GM12878 (cell line): ENCODE measurements at regions not wholly inside any gene's neighbourhood (a gene's known extent, or its start where the extent isn't known, plus 50 kb on each side); places are given as distances from the start of the nearest gene placed in this dataset.

Experiments
- ATAC-seq: fragments of 200-7000 bp; cut with Tn5 transposase; 3 replicates; pipeline ENCODE4 v1.9.1; 2020; ENCODE audit warnings: mild to moderate bottlenecking, moderate library complexity
- BruUV-seq: library from RNA; stranded (reverse); fragments of 400-500 nt; replicated peaks from 2 replicates; lab custom pipeline; 2021; lab: Mats Ljungman, UMichigan
- CTCF ChIA-PET: fragments of 300-600 bp; sonication (Branson Sonifier 250); formaldehyde crosslinking; extraction: SDS; loops from one replicate; lab custom pipeline; 2021; ENCODE audit warnings: inconsistent platforms; lab: Yijun Ruan, JAX
- POLR2A ChIA-PET: fragments of 350-600 bp; formaldehyde crosslinking; extraction: SDS; loops from one replicate; lab custom pipeline; 2021; ENCODE audit warnings: inconsistent platforms; lab: Charles Lee
- RAD21 ChIA-PET: fragments of 300-600 bp; sonication (Branson Sonifier 250); formaldehyde crosslinking; loops from one replicate; lab custom pipeline; 2023; ENCODE audit warnings: antibody characterized with exemption; ENCODE audit not compliant: unreplicated experiment; lab: Charles Lee
- SMC1A ChIA-PET: fragments of 300-600 bp; sonication (Branson Sonifier 250); formaldehyde crosslinking; loops from one replicate; lab custom pipeline; 2023; ENCODE audit not compliant: unreplicated experiment, uncharacterized antibody; lab: Charles Lee
- DNase-seq: peaks from one replicate; pipeline ENCODE4 v3.0.0-alpha.2; 2011; ENCODE audit warnings: low read depth, low spot score
- FAIRE-seq: peaks from 3 replicates; lab custom pipeline; 2011; peaks lifted over from hg19 to GRCh38; lab: Jason Lieb, UNC
- H2AFZ ChIP-seq: 2 replicates; pipeline ENCODE4 v1.6.0; 2011; ENCODE audit warnings: low read depth, low read length, control low read depth; ENCODE audit not compliant: control insufficient read depth
- H3K27ac ChIP-seq: 2 replicates; pipeline ENCODE4 v1.5.1; 2011; ENCODE audit warnings: control low read depth; ENCODE audit not compliant: control insufficient read depth, insufficient read depth
- H3K27me3 ChIP-seq, 2 experiments: replicated peaks in 1 of 2; 2 replicates each; pipeline versions ENCODE4 v1.6.0 to v1.6.1; 2011; ENCODE audit warnings: low read length in 1 of 2; ENCODE audit not compliant: control insufficient read depth in 2 of 2, insufficient read depth in 2 of 2
- H3K36me3 ChIP-seq, 2 experiments: 2 replicates each; pipeline ENCODE4 v1.5.1; 2011; ENCODE audit warnings: low read length in 1 of 2; ENCODE audit not compliant: control insufficient read depth in 2 of 2, insufficient read depth in 2 of 2
- H3K4me1 ChIP-seq: 2 replicates; pipeline ENCODE4 v1.6.1; 2011; ENCODE audit warnings: mild to moderate bottlenecking, low read length, moderate library complexity, mixed read lengths; ENCODE audit not compliant: control insufficient read depth, insufficient read depth
- H3K4me2 ChIP-seq: 2 replicates; pipeline ENCODE4 v1.6.0; 2011; ENCODE audit warnings: control low read depth; ENCODE audit not compliant: control insufficient read depth, insufficient read depth
- H3K4me3 ChIP-seq: fragments of 200-600 bp; sonication (generic); 2 replicates; pipeline ENCODE4 v1.5.1; 2016
- H3K79me2 ChIP-seq: 2 replicates; pipeline ENCODE4 v1.6.0; 2011; ENCODE audit warnings: low read length; ENCODE audit not compliant: control insufficient read depth, insufficient read depth
- H3K9ac ChIP-seq: 2 replicates; pipeline ENCODE4 v1.8.0; 2011; ENCODE audit warnings: low read length, control low read depth, mixed read lengths; ENCODE audit not compliant: control insufficient read depth, insufficient read depth
- H3K9me3 ChIP-seq: replicated peaks from 3 replicates; pipeline ENCODE4 v1.5.1; 2011; ENCODE audit warnings: mild to moderate bottlenecking, low read length; ENCODE audit not compliant: control insufficient read depth, insufficient read depth
- H4K20me1 ChIP-seq: 2 replicates; pipeline ENCODE4 v1.6.0; 2011; ENCODE audit not compliant: control insufficient read depth, insufficient read depth
- ATF7 ChIP-seq: fragments of 450-650 bp; IDR thresholded peaks from 2 replicates; pipeline ENCODE4 v1.6.1; 2016; ENCODE audit warnings: low read depth, mild to moderate bottlenecking
- EP300 ChIP-seq, 2 experiments: fragments of 150-350 bp in 1 of 2; IDR thresholded peaks; 2 replicates each; pipeline ENCODE4 v1.6.1; 2011 to 2012; ENCODE audit warnings: low read depth in 2 of 2, low read length in 2 of 2, borderline replicate concordance in 1 of 2, improper control_type of control experiment in 1 of 2, inconsistent platforms in 1 of 2; ENCODE audit not compliant: control insufficient read depth in 1 of 2
- HCFC1 ChIP-seq: fragments of 150-350 bp; IDR thresholded peaks from 2 replicates; pipeline ENCODE4 v1.6.1; 2014; ENCODE audit warnings: low read length
- NFIC ChIP-seq: IDR thresholded peaks from 2 replicates; pipeline ENCODE4 v1.6.1; 2012; ENCODE audit warnings: low read depth, mild to moderate bottlenecking, inconsistent platforms, low read length, moderate library complexity
- NRF1 ChIP-seq: conservative IDR thresholded peaks from 2 replicates; pipeline ENCODE4 v1.6.1; 2011; ENCODE audit warnings: mild to moderate bottlenecking, low read depth, low read length, improper control_type of control experiment
- PKNOX1 ChIP-seq: fragments of 450-650 bp; IDR thresholded peaks from 2 replicates; pipeline ENCODE4 v1.6.1; 2016; ENCODE audit warnings: mild to moderate bottlenecking
- RAD51 ChIP-seq: fragments of 450-650 bp; IDR thresholded peaks from 2 replicates; pipeline ENCODE4 v1.6.1; 2016; ENCODE audit warnings: moderate library complexity, mild to moderate bottlenecking, inconsistent platforms
- WGBS: methylation state at CpG from one replicate; pipeline ENCODE4 v1.1.6; 2016; ENCODE audit warnings: low lambda C conversion rate; ENCODE audit not compliant: insufficient replicate concordance, insufficient coverage; ENCODE audit errors: missing lambda C conversion rate; 5-methylcytosine and 5-hydroxymethylcytosine counted together
- in situ Hi-C: fragments of 300-500 bp; cut with MboI; formaldehyde crosslinking; loops from 9 replicates; pipeline ENCODE4 v1.14.3; 2018; ENCODE audit warnings: mixed read lengths
- intact Hi-C: fragments of 100-400 bp; cut with micrococcal nuclease; formaldehyde crosslinking; loops from one replicate; pipeline ENCODE4 v1.14.2; 2022; ENCODE audit not compliant: unreplicated experiment

- in situ Hi-C loops (no loop called here), intact Hi-C loops (no loop called here)
- ChIA-PET RAD21 (interaction anchor here (0.7 to 2.0 kb wide), 11 partner anchors 55 to 1086 kb away, joined by 3 to 9 read pairs (median 4); partner anchors contain the start of gene DUSP10), POLR2A (interaction anchor here (0.6 to 1.6 kb wide), 4 partner anchors 10 to 169 kb away, joined by 3 to 4 read pairs (median 3); no protein-coding TSS in a partner anchor), CTCF (interaction anchor here (0.6 to 1.6 kb wide), 6 partner anchors 38 to 273 kb away, joined by 3 to 7 read pairs (median 4); no protein-coding TSS in a partner anchor), SMC1A (interaction anchor here (0.6 to 2.5 kb wide), 17 partner anchors 10 to 609 kb away, joined by 3 to 15 read pairs (median 3); partner anchors contain the start of gene DUSP10)
- DNase-seq (no peak), FAIRE-seq (no peak), ATAC-seq (peak; percentile 23)
- no peak overlapping the region for H3K4me3 ChIP-seq
- no peaks in the 10 kb centered on the region for H4K20me1 ChIP-seq
- H3K4me1 ChIP-seq, result peaks cover 5% of the 10 kb centered on the region
- H3K4me2 ChIP-seq, result no peak overlapping the region
- H3K36me3 ChIP-seq, result no peaks in the 10 kb centered on the region
- no peaks in the 10 kb centered on the region for H3K79me2 ChIP-seq
- H2AFZ ChIP-seq, result no peak overlapping the region
- no peaks in the 10 kb centered on the region for H3K27me3 ChIP-seq
- BruUV-seq, result no TSS peak
- WGBS, result 80% methylated on average over 3 of the region's 3 CpGs
- H3K27ac ChIP-seq, result no peak overlapping the region
- TF ChIP-seq HCFC1 (no peak), NRF1 (no peak), ATF7 (peak; percentile 21; the same call in 1 of the 2 replicates)
- no peak overlapping the region for H3K9ac ChIP-seq
- H3K9me3 ChIP-seq, result no peaks in the 10 kb centered on the region
Measured at GRCh38 chr1:222047366-222047765, 305.5 kb upstream of the DUSP10 start.

- ATAC-seq, result no peak
- WGBS, result 74% methylated on average over 3 of the region's 3 CpGs
- Histone ChIP-seq H3K4me3 (no peak overlapping the region), H3K79me2 (no peaks in the 10 kb centered on the region), H3K27ac (no peak overlapping the region), H3K27me3 (no peaks in the 10 kb centered on the region), H4K20me1 (no peaks in the 10 kb centered on the region), H3K9ac (no peak overlapping the region), H2AFZ (no peak overlapping the region), H3K9me3 (no peaks in the 10 kb centered on the region), H3K36me3 (no peaks in the 10 kb centered on the region)
- RAD21 ChIA-PET, result interaction anchor here (1.2 to 2.0 kb wide), 4 partner anchors 37 to 107 kb away, joined by 3 to 9 read pairs (median 4); no protein-coding TSS in a partner anchor
- in situ Hi-C loops (no loop called here), intact Hi-C loops (no loop called here)
- no TSS peak for BruUV-seq
- POLR2A ChIA-PET, result interaction anchor here (1.6 kb wide), 1 partner anchor 10 kb away, joined by 3 read pairs; no protein-coding TSS in a partner anchor
- SMC1A ChIA-PET, result interaction anchor here (0.6 to 2.5 kb wide), 7 partner anchors 9 to 608 kb away, joined by 3 to 10 read pairs (median 4); no protein-coding TSS in a partner anchor
- no peak for DNase-seq
- CTCF ChIA-PET, result interaction anchor here (1.1 to 1.2 kb wide), 2 partner anchors 56 to 273 kb away, joined by 3 to 4 read pairs; no protein-coding TSS in a partner anchor
- peak; percentile 59; the same call in 1 of the 2 replicates for TF ChIP-seq RAD51
- TF ChIP-seq PKNOX1, result peak; percentile 63
- no peak for TF ChIP-seq EP300 (IDR thresholded peaks at IDR 0.05; ENCODE audit: borderline replicate concordance in 1 of 2, control insufficient read depth in 1 of 2, low read depth in 2 of 2, low read length in 2 of 2)
- no peak for TF ChIP-seq NFIC
- TF ChIP-seq, all 136 proteins: peak for 2
- Histone ChIP-seq H3K4me1 (peaks cover 5% of the 10 kb centered on the region), H3K4me2 (no peak overlapping the region)
- FAIRE-seq, result no peak
Measured at GRCh38 chr1:222046684-222047263, 304.9 kb upstream of the DUSP10 start.
